ENCODE measurements at regions not wholly inside any gene's neighbourhood (a gene's known extent, or its start where the extent isn't known, plus 50 kb on each side); places are given as distances from the start of the nearest gene placed in this dataset.
"Not testable (repeated sequence)": the region's sequence is repeated elsewhere in the genome, so short reads cannot be mapped to it uniquely, and the experiment has no call there.

DNA sequence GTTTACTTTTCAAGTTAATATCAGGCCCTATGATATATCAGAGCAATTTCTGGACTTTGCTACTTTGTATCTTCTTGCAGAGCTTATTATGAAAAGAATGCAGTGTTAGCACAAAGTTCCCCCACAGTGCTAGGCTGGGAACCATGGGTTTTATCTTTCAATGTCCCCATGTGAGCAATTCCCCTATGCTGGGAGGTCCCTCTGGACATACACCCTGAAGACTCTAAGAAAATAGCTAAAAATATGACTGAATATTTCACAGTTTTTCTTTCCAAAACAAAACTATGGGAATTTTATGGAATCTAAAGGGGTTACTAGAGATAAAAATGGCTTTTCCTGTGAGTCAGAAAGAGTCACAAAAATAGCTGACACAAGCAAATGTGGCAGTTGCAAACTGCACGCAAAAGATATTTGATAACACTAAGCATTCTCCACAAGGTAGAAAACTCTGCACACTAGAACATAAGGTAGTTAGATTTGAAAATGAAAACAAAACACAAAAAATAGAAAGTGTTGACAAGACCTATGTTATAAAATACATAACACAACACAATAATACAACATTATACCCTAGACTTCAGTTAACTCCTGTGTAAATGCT, 487.5 kb upstream of the GRIN3A start:
- 51% methylated on average over 1 of the region's 1 CpG for WGBS (ENCODE audit: low lambda C conversion rate)
- CTCF ChIA-PET: no interaction called here

DNA sequence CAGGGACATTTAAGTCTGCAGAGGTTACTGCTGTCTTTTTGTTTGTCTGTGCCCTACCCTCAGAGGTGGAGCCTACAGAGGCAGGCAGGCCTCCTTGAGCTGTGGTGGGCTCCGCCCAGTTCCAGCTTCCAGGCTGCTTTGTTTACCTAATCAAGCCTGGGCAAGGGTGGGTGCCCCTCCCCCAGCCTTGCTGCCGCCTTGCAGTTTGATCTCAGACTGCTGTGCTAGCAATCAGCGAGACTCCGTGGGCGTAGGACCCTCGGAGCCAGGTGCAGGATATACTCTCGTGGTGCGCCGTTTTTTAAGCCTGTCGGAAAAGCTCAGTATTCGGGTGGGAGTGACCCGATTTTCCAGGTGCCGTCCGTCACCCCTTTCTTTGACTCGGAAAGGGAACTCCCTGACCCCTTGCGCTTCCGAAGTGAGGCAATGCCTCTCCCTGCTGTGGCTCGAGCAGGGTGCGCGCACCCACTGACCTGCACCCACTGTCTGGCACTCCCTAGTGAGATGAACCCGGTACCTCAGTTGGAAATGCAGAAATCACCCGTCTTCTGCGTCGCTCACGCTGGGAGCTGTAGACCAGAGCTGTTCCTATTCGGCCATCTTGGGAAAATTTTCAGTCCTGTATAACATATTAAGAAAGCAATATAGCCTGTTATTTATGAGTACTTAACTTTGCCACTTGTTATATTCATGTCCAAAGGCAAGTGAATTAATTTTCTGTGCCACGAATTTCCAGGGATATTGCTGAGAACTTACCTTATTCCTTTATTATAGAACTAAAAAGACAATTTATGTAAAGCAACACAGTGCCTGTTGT, 485.1 kb upstream of the GRIN3A start:
- H3K27me3 ChIP-seq (ENCODE audit: insufficient read depth); H3K9ac ChIP-seq; H3K79me2 ChIP-seq (ENCODE audit: insufficient read depth); H3K36me3 ChIP-seq (replicated peaks in 1 of 2; ENCODE audit: control insufficient read depth in 1 of 2, insufficient read depth in 2 of 2, low read length in 1 of 2); POLR2A ChIA-PET; H3K27ac ChIP-seq (ENCODE audit: low read depth in 2 of 2, low read length in 1 of 2); H3K9me3 ChIP-seq; H3K9me2 ChIP-seq; DNase-seq; H3K4me3 ChIP-seq (ENCODE audit: low read depth in 2 of 2, low read length in 1 of 2); H3F3A ChIP-seq (replicated peaks; ENCODE audit: insufficient read depth); H4K20me1 ChIP-seq (ENCODE audit: insufficient read depth); H3K4me2 ChIP-seq; H3K4me1 ChIP-seq (ENCODE audit: control insufficient read depth in 1 of 2, insufficient read depth in 2 of 2, low read depth in 1 of 2, low read length in 1 of 2); H2AFZ ChIP-seq (ENCODE audit: low read depth): not testable (repeated sequence)
- WGBS (ENCODE audit: low lambda C conversion rate): 24% methylated on average over 20 of the region's 27 CpGs
- CTCF ChIA-PET: interaction anchor here (0.6 kb wide), 1 partner anchor 1622 kb away, joined by 3 read pairs; no protein-coding TSS in a partner anchor

More for the DNA sequence above, 487.5 kb upstream of the GRIN3A start:
- Histone ChIP-seq H3K9me2 (no peaks in the 10 kb centered on the region), H3K79me2 (ENCODE audit: insufficient read depth) (no peaks in the 10 kb centered on the region), H3K27me3 (ENCODE audit: insufficient read depth) (no peaks in the 10 kb centered on the region), H3K9me3 (0 out of 2 replicates have a peak, but pooled peaks cover 4% of the 10 kb centered on the region), H3F3A (replicated peaks; ENCODE audit: insufficient read depth) (no peaks in the 10 kb centered on the region), H3K9ac (no peak overlapping the region), H2AFZ (ENCODE audit: low read depth) (no peak overlapping the region), H3K4me1 (ENCODE audit: control insufficient read depth in 1 of 2, insufficient read depth in 2 of 2, low read depth in 1 of 2, low read length in 1 of 2) (no peaks in the 10 kb centered on the region), H3K4me3 (ENCODE audit: low read depth in 2 of 2, low read length in 1 of 2) (no peak overlapping the region), H4K20me1 (ENCODE audit: insufficient read depth) (no peaks in the 10 kb centered on the region), H3K27ac (ENCODE audit: low read depth in 2 of 2, low read length in 1 of 2) (no peak overlapping the region), H3K4me2 (no peak overlapping the region), H3K36me3 (replicated peaks in 1 of 2; ENCODE audit: control insufficient read depth in 1 of 2, insufficient read depth in 2 of 2, low read length in 1 of 2) (no peaks in the 10 kb centered on the region)
- POLR2A ChIA-PET: no interaction called here
- DNase-seq: no peak
- TF ChIP-seq SIN3A (IDR thresholded peaks at IDR 0.05; ENCODE audit: borderline replicate concordance, low read depth, low read length): no peak
- no peak for TF ChIP-seq TEAD4 (IDR thresholded peaks at IDR 0.05; ENCODE audit: borderline replicate concordance, insufficient read depth)
- no peak for TF ChIP-seq POLR2AphosphoS5 (IDR thresholded peaks at IDR 0.05; ENCODE audit: low read depth, low read length)
- TF ChIP-seq GABPA (IDR thresholded peaks at IDR 0.05; ENCODE audit: low read depth): no peak
- TF ChIP-seq, protein P1, sequence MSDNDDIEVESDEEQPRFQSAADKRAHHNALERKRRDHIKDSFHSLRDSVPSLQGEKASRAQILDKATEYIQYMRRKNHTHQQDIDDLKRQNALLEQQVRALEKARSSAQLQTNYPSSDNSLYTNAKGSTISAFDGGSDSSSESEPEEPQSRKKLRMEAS (IDR thresholded peaks at IDR 0.05; ENCODE audit: low read depth): no peak

DNA sequence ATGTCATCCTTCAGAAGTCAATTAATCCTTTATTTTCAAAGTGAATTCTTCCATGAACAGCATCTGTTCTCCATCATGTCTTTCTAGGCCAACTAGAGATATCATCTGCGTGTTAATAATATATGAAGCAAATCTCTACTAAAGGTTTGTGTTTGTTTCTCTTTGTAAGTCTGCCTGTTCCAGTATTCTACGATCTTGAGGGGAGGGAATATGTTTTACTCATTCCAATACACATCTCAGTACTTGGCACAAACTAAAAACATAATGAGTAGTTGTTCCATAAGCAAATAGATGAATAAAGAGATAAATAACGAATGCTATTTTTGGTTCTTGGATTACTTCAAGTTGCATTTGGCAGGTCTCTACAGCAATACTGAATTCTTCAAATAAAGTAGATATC, 470.7 kb upstream of the GRIN3A start:
- no peak overlapping the region for H3K4me3 ChIP-seq (ENCODE audit: low read depth in 2 of 2, low read length in 1 of 2)
- ChIA-PET POLR2A (no interaction called here), CTCF (interaction anchor here (1.5 kb wide), 1 partner anchor 21 kb away, joined by 5 read pairs; no protein-coding TSS in a partner anchor)
- DNase-seq: no peak
- H2AFZ ChIP-seq (ENCODE audit: low read depth): no peak overlapping the region
- no peaks in the 10 kb centered on the region for H3K9me3 ChIP-seq
- H4K20me1 ChIP-seq (ENCODE audit: insufficient read depth): no peaks in the 10 kb centered on the region
- H3K9me2 ChIP-seq: no peaks in the 10 kb centered on the region
- no peak overlapping the region for H3K4me2 ChIP-seq
- 0% methylated on average over 3 of the region's 3 CpGs for whole genome bisulfite sequencing (ENCODE audit: low lambda C conversion rate)
- TF ChIP-seq NRF1 (IDR thresholded peaks at IDR 0.05; ENCODE audit: low read depth, low read length): no peak
- TF ChIP-seq MXI1 (IDR thresholded peaks at IDR 0.05; ENCODE audit: low read depth, low read length): no peak
- no peak for TF ChIP-seq TAF1 (IDR thresholded peaks at IDR 0.05; ENCODE audit: borderline replicate concordance, low read depth, low read length)
- TF ChIP-seq SMC3 (IDR thresholded peaks at IDR 0.05; ENCODE audit: low read depth, low read length): no peak
- H3K9ac ChIP-seq: no peak overlapping the region
- no peak overlapping the region for H3K27ac ChIP-seq (ENCODE audit: low read depth in 2 of 2, low read length in 1 of 2)
- no peaks in the 10 kb centered on the region for H3F3A ChIP-seq (replicated peaks; ENCODE audit: insufficient read depth)
- no peaks in the 10 kb centered on the region for H3K36me3 ChIP-seq (replicated peaks in 1 of 2; ENCODE audit: control insufficient read depth in 1 of 2, insufficient read depth in 2 of 2, low read length in 1 of 2)
- no peaks in the 10 kb centered on the region for H3K4me1 ChIP-seq (ENCODE audit: control insufficient read depth in 1 of 2, insufficient read depth in 2 of 2, low read depth in 1 of 2, low read length in 1 of 2)
- H3K27me3 ChIP-seq (ENCODE audit: insufficient read depth): no peaks in the 10 kb centered on the region
- no peaks in the 10 kb centered on the region for H3K79me2 ChIP-seq (ENCODE audit: insufficient read depth)
